HG02943 (cell line): ENCODE measurements at regions not wholly inside any gene's neighbourhood (a gene's known extent, or its start where the extent isn't known, plus 50 kb on each side); places are given as distances from the start of the nearest gene placed in this dataset.

ENCODE experiments used
- ATAC-seq: cut with Tn5 transposase; IDR thresholded peaks from one replicate; pipeline ENCODE4 v1.9.1; 2021; ENCODE audit warnings: mild to moderate bottlenecking, low read depth, moderate library complexity; ENCODE audit not compliant: unreplicated experiment

DNA sequence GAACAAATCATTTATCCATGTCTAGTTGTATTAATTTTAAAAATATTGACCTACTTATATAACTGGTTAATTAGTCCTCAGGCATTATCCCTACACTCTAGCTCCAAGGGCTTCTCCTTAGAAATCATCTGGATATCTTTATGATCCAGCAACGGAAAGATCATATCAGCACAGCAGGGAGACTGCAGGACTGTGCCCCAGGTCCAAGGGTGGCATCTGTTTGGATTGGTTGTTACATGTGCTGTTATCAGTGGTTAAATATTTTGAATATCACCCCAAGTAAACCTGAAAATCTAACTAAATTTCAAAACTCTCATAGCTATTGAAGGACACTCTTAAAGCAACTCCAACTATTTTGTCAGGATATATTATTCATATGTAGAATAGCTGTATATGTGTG, 556.2 kb upstream of the ZEB2 start:
- no peak for ATAC-seq

DNA sequence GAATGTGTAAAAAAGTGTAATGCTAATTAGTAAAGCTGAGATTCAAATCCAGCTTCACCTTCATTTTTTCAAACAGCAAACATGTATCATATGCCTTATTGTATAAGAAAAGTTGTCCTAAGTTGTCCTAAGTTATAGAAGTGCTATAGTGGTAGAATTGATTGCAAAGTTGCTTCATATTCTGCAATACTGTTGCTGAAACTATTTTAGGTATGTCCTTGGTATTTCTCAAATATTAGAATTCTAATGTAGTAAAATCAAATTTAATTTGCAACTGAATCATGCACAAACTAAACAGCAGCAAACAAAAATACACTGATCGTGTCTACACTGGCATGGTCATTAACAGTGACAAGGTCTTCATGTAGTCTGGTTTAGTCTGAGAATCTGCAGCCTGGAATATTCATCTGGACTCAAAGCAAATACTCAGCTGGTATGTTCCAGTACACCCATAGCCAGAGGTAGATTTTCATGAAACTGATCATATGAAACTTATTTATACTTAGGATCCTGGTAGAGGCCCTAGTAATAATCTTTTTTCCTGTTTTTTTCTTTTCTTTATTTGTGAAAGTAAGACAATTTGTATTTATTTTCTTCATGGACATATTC, 555.6 kb upstream of the ZEB2 start:
- no peak for ATAC-seq

DNA sequence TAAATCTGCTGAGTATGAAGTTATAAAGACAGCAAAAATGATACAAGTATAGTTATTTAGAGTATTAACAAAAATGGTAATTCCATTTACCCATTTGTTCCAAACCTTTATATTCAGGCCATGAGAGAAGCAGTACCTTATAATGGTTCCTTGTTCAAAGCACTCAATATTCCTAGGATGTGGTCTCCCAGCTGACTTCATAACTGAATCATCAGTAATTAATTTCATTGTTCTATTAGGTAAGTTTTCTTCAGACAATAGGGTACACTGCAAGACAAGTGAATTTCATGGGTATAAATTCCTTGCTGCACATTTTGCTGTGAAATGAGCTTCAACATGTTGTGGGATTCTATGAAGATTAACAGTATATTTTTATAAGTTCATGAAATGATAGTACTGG, 550.8 kb upstream of the ZEB2 start:
- ATAC-seq: no peak

DNA sequence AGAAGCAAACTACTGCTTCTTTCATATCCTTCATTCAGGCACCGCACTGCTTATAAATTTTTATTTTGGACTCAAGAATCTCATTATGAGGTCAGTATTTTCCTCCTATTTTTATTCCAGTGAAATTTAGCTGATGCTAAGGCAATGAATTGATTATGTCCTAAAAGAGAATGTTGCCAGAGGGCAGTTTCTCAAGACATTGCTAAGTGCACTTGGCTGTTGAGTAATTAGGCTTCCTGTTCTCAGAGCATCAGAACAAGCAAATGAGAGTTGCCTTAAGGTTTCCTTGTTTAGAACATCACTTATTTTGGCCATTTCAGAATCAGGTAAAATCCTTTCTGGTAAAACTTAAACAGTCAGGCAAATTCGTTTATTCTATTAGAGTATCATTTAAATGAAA, 548.6 kb upstream of the ZEB2 start:
- ATAC-seq: no peak

DNA sequence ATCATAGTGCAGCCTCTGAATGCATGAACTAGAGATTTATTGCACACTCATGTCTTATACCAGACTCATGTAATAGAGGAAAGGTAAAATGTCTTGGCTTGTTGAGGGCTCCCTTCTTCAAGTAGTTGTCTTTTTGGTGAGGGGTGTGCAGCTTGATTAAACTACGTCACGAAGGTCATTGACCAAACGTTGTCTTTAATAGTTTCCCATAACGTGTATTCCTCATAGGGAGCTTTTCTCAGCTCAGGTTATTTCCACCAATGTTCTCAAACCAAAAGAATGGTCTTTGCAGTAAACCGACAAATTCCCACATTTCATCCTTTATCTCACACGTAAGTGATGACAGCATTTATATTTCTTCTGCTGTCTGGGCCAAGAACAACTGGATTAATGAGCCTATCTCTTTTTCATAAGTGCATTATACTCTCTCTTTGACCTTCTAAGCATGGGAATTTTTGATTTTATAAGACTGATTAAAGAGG, 547.7 kb upstream of the ZEB2 start:
- no peak for ATAC-seq

DNA sequence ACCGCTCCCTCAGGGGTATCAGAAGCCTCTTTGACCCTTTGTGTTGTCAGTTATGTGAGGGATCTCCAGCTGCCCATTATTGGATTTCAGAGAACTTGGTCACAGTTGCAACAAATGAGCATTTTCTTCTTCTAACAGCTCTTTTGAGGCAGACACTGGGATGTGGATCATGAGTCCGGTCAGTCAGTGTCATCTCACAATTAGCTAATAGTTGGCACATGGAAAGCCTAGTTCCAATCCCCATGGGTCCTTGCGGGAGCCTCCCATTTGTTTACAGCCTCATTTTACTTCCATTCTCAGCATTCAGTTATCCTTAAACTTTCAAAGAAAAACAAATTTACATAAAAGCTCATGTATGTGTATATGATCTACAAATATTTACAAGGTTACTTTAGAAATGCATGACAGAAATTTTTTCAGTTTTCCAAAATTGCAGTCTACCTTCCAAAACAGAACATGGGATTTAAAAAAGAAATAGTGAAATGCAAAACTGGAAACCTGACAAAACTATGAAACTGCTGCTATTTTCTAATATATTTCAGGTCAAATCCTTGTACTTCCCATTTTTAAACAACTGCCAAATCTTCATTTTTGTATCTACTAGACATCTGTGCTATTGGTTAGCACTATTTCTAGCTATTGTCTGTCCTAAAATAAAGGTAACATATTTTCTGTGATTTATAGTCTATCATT, 547.1 kb upstream of the ZEB2 start:
- no peak for ATAC-seq

DNA sequence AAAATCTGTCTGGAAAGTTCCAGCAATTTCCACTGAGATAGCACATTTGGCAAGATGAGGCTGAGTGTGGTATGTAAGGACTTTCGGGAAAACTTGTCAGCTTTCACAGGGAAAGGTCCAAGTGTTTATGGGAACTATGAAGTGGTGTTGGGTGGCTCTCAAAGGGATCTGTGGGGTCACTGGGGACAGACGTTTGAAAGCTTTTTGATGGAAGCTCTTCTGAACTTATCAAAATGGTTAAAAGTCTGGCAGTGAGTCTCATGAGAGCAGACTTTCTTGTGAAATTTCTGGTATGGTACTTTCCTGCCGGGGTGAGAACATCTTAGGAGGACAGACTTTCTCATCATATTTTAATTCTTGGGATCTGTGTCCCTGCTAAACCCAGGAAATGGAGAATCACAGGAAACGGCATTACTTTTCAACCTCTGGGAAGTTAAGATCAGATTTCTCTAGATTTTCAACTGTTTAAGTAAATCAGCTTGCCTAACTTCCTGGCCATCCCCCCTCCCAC, 546.3 kb upstream of the ZEB2 start:
- no peak for ATAC-seq

DNA sequence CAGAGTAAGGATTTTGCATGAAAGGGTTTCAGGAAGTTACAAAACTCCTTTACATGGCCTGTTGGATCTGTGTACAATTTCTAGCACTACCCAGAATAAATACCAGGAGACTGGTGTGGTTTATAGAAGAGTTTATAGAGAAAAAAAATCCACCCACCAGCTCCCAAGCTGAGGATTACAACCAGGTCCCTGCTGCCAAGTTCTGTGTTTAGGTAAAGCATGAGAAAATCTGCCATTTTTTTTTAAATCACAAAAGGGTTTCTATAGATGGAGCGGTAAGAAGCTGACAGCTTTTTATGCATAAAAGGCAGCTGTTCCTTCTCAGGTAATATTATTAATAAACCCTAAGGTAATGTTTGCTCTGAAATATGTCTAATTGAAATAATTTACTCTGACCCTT, 545.4 kb upstream of the ZEB2 start:
- ATAC-seq: no peak

DNA sequence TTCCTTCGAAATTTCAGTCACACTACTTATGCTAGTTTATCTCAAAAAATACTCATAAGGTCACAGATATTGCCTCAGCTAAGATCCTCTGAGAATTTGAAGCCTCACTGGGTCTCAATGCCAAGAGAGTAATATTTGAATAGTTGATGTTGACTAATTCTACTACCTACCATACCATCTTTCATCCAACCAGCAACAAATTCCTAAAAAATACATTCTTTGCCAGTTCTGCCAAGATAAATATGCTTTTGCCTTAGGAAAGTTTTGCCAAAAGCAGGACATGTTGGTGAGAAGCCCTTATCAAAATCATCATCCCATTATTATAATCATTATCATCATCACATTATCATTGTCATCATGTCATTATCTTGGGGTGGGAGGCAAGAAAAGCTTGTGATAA, 544.6 kb upstream of the ZEB2 start:
- ATAC-seq: no peak

DNA sequence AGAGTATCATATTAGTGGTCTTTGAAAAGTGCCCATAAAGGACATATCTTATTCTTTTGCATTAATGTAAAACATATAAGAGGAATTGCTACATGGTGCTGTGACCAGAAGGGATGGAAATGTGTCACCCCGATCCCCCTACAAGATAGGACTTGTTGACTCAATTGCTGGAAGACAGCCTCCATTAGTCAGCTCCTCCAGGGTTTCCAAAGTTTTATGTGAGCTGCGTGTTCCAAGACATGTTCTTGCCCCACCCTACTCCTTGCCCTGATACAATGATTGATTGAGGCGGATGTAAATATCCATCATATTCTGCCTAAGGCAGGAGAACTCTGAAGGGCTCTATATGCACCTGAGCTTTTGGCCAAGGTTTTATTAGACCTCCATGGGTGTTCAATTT, 541.0 kb upstream of the ZEB2 start:
- no peak for ATAC-seq

DNA sequence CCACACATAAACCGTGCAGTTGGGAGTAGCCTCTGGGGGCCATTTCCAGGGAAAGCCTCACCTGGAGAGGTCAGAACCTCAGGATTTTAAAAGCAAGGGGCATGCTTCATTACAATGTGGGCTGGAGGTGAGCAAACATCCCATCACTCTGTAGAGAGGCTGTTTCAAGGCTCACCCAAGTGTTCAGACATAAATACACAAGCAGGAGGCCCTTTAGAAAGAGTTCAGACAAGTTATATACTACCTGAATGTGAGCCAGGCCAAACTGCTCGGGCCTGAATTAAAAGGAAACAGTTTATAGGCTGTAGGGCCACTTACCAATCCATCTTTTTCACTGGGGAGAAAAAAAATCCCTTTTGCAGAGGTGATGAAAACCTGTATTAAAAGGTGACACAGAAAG, 540.0 kb upstream of the ZEB2 start:
- no peak for ATAC-seq

DNA sequence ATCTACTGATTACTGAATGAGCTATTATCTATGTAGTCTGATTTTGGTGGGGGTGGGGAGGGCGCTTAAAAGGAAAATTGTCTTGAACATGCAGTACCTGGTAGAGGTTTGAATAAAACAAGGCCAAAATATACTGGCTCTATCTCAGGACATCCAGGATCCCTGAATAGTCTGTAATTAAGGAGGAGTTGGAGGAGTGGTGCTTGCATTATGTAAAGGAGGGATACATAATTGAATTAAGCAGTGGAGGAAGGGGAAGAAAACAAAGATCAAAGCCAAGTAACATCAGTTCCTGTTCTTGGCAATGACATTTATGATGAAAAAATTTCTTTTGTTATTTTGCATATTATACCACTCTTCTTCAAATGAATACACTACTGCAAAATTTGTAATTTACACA, 539.4 kb upstream of the ZEB2 start:
- no peak for ATAC-seq

DNA sequence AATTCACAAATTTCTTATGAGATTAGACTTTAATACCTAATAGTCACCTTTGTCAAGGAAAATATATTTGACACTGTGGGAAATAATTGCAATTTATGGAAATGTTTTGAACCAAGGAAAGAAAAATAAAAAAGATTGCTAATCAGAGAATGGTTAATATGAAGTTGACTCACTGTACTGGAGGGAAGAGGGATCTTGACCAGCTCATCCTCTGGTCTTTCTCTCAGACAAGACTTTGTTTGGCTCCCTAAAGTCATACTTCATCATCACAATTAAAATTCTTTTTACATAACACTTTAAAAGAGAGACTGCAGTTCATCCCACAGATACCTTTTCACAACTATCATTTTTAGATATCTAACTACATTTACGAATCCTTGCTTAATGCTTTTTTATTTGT, 538.5 kb upstream of the ZEB2 start:
- ATAC-seq: no peak

DNA sequence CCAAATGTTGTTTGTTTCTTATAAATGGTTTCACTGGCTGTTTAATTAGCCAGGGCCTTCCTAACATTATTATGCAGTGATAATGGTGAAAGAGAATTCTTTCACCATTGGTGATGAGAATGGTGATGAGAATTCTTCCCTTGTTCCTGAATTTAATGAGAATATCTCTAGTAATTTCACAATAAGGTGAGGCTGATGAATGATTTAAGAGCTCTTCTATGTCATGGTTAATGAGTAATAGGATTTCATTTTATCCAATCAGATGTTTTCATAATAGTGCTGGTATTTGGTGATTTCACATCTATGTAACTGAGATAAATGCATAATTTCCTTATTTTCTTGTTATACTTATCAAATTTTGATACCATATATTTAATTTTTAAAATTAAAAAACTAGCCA, 535.7 kb upstream of the ZEB2 start:
- ATAC-seq: no peak

DNA sequence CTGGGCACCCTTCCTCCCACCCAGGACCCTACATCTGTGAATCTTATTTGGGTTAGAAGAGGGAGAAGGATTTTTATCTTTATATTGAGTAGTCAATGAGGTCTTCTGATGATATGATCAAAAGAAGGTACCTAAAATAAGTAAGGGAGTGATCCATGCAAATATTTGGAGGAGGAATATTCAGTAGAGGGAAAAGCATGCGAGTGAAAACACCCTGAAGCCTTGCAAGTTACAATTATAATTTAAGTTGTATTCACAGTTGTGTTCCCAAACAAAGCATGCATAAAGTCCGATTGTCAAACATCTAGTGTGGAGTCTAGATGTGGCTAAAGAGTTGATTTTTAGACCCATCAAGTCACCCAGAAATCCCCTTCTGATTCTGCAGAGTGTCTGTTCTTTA, 530.2 kb upstream of the ZEB2 start:
- no peak for ATAC-seq

DNA sequence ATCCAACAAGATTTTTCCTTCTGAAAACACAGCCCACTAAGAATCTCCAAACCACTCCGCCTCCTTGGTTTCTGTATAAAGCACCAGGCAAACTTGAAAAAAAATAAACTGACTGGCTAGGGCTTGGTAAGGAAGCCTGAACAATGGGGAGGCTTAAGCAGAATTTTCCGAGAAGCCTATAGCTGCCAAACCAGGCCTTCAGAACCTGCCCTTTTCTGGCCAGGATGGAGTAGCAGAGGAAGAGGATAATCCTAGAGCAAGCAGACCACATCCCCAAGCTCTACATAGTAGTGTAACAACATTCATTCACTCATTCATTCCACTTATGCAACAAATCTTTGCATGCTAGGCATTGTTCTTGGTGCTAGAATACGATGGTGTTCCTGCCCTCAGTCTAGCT, 529.6 kb upstream of the ZEB2 start:
- no peak for ATAC-seq

DNA sequence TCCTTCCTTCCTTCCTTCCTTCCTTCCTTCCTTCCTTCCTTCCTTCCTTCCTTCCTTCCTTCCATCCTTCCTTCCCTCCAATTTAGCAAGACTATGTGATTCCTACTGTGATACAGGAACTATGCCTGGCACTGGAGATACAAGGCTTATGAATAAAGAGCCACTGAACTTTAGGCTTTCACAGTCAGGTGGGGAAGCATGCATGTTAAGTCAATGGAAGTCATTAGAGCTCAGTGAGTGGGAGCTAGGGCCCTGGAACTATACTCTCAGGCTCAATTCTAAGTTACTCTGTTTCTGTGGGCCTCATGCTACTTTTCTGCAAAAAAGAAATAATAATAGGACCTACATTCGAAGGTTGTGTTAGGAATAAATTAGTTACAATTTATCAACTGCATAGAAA, 527.6 kb upstream of the ZEB2 start:
- no peak for ATAC-seq

DNA sequence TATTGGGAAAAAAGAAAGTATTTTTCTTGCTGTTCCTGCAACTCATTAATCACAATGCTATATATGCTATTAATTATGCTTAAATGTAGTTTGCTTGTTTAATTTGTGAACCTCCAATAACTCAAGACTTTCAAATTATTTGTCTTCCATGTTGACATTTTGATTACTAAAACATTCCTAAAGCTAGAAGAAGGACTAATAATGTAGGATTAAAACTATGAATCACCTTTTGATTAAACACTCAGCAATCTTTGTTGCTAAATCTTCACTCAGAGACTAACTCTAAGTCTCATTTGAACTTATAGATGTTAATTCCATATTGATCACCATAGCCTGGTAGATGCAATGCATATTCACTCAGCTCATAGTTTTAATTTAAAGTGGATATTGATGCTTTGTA, 524.6 kb upstream of the ZEB2 start:
- ATAC-seq: no peak

DNA sequence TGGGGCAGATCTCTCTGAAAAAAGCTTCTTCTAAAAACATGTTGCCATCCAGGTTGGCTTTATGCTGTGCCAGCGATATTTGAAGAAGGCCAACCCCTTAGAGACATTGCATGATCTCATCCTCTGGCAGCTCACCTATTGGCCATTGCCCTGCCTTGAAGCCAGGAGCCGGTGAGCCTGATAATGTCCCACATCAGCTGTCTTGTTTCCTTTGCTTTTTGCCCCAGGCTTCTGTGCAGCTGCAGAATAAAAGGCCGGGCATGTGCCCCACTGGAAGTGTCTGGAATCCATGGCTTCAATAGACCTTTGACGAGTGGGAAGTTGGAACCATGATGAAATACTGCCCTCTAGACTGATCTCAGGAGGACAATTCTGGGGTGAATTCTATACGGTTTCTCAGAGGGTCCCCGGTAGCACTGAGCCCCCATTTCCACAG, 523.5 kb upstream of the ZEB2 start:
- ATAC-seq: no peak

DNA sequence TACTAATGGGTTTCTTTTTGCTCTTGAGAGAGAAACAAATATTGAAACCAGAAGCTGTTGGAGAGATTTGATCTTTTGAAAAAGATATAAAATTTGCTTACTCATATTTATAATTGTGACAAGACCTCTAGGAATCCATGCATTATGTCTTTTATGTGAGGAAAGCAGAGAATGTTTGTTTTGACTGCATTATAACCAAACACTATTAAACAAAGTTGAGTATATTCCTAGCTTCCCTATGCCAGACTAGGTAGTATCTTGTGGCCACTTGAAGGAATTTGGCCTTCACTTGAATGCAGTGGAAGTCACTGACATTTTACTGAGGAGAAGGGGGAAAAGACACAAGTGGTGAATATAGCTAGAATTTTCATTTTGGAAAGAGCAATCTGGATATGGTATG, 521.8 kb upstream of the ZEB2 start:
- no peak for ATAC-seq

DNA sequence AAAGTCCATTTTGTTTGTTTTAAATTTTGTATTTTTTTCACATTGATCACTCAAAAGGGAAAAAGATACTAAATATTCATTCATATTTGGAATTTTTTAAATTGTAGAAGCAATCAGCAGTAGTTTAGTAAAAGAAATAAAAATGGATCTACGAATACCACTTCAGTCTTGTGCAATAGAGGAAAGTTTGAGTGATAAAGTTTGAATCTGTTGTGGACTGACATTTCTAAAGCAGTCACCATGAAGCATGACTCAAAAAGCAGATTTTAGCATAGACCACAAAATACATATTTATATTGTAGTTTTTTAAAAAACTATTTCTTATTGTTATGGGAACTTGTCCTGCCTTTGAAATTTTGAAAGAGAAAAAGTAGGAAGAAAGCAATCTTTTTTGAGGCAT, 520.5 kb upstream of the ZEB2 start:
- ATAC-seq: no peak

DNA sequence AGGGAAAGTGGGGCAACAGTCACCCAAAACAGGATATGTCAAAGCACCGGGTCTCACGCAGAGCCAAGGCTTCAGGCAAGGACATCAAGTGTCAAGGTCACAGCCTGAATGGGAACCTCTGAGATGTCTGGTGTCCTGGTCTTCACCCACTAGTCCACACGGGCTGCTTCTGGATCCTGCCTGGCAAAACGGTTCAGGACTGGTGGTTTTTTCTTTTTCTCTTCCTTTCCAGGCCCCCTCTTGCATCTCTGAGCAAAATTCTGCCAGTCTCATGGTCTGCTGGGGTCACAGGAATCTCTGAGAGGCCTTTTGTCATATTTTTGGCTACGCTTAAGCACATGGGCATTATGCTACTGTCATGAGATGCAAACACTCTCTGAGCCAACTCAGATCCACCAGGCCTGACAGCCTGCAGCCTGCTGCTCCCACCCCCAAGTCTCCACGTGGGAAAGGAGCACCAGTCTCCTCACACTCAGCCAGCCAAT, 518.2 kb upstream of the ZEB2 start:
- no peak for ATAC-seq
